NCI-H1930 (cell line): ENCODE measurements at regions not wholly inside any gene's neighbourhood (a gene's known extent, or its start where the extent isn't known, plus 50 kb on each side); places are given as distances from the start of the nearest gene placed in this dataset.

ENCODE experiments used
- DNase-seq, 2 experiments: peaks; one replicate each; lab custom pipeline; 2025; lab: John Stamatoyannopoulos, UW

GRCh38 chr2:82690757-82691411 is 1768.2 kb downstream of the SUCLG1 start:
- DNase-seq, result no peak

GRCh38 chr2:82675186-82675585 is 1783.9 kb downstream of the SUCLG1 start:
- no peak for DNase-seq

GRCh38 chr2:82674652-82675051 is 1784.4 kb downstream of the SUCLG1 start:
- no peak for DNase-seq

DNA sequence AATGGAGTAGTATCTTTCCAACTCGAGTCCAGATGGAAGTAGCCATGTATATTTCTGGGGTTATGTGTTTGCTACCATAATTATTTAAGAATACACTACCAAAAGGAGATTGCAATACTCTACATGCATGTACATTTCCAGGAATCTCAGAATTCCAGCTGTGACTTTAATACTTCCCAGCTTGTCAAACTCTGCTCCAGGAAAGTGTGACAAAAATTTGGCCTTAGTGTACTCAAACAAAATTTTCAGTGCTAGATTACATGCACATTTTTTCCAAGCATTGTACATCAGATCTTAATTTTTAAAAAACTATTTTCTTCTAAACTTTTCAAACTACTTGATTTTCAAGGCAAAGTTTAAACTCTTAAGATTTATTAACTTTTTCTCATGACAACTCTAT is 1791.6 kb downstream of the SUCLG1 start:
- no peak for DNase-seq

GRCh38 chr2:82665691-82666090 is 1793.4 kb downstream of the SUCLG1 start:
- DNase-seq, result no peak

GRCh38 chr2:82657106-82657505 is 1802.0 kb downstream of the SUCLG1 start:
- no peak for DNase-seq

GRCh38 chr2:82656420-82656819 is 1802.7 kb downstream of the SUCLG1 start:
- no peak for DNase-seq

DNA sequence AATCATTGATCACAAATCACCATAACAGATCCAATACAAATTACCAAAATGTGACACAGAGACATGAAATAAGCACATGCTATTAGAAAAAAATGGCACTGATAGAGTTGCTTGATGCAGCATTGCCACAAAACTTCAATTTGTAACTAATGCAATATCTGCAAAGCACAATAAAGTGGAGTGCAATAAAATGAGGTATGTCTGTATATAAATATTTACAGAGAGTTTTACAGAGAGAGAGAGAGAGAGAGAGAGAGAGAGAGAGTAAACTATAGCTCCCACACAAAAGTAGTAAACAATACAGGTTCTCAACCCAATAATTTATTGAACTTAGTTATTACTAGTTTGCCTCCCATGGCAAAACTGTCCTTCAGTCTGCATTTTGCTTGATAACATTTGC is 1807.0 kb downstream of the SUCLG1 start:
- DNase-seq, result no peak

DNA sequence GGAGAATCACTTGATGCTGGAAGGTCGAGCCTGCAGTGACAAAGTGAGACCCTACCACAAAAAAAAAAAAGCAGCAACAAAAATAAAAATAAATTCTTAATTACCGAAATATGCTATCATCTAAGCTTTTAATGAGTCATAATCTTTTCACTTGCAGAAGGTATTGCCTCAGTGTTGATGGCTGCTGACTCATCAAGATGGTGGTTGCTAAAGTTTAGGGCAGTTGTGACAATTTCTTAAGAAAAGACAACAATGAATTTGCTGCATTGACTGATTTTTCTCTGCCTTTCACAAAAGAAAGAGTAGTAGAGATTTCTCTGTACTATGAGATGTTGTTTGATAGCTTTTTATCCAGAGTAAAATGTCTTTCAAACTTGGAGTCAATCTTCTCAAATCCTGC is 1809.0 kb downstream of the SUCLG1 start:
- no peak for DNase-seq

GRCh38 chr2:82641598-82642180 is 1817.4 kb downstream of the SUCLG1 start:
- DNase-seq, result no peak

GRCh38 chr2:82636402-82637020 is 1822.6 kb downstream of the SUCLG1 start:
- DNase-seq, result no peak

GRCh38 chr2:82599021-82599420 is 1860.1 kb downstream of the SUCLG1 start:
- DNase-seq, result no peak

DNA sequence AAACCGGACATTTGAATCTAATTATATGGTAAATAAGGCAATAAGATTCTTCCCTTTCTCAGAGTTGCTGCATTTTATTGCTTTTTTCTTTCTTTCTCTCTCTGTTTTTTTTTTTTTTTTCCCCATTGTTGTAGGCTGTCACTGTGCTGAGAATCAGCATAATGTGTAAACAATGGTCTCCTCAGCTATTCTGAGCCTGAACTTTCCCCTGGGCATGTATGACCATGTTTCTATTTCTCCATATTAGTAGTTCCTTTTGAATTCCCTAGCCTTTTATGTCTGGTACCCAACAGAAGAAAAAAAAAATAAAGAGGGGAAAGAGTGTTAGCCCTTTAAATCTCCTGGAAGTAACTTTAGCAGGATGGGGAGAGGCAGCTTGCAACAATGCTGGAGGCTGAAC is 1862.5 kb downstream of the SUCLG1 start:
- no peak for DNase-seq

DNA sequence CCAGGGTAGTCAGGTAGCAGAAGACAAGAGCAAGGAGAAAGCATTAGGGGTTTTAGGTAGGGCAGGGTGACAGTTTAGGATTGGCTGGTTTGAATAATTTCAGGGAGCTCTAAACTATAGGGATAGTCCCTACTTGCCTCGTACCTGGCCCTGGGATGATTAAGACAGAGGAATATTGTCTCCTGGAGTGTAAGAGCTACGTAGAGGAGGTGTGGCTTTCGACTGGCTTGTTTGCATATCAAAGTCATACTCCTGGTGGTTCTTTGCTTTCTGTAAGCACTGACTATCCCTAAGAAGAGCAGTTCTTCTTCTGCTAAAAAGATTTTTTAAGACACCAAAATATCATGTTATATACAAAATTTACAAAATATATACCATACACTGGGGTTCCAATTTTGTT is 1867.4 kb downstream of the SUCLG1 start:
- DNase-seq, result no peak

- no peak for DNase-seq
These were observed 1882.4 kb downstream of the SUCLG1 start for GRCh38 chr2:82576656-82577055.

GRCh38 chr2:82539280-82539621 is 1919.8 kb downstream of the SUCLG1 start:
- DNase-seq, result no peak

DNA sequence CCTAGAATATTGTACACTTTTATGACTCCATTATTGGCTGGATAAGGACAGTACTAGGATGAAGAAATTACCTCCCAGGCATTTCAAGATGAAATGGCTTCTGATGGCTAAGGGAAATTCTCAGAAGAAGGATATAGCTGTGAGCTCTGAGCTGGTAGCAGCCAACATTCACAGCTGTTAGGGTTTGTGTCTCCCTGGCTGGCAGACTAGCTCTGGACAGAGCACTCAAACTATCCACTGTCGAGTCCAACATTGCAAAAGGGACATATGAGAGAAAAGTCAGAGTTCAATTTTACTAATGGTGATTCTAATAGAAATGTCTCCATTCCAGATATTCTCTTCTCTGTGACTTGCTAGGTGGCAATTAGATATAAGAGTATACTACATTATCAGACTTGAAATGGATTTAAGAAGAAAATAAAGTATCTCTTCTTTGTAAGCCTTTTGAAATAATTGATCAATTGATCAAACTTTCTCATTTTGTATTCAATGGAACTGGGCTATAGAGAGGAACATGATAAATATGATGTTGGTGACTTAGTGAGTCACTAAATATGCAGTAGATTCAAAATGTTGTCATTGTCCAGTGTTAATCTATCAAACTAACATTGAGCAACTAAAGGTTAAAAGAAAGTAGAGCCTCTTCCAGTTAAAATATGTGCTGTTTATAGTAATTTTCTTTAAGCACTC is 1920.3 kb downstream of the SUCLG1 start:
- DNase-seq, result no peak

GRCh38 chr2:82528288-82528687 is 1930.8 kb downstream of the SUCLG1 start:
- no peak for DNase-seq

DNA sequence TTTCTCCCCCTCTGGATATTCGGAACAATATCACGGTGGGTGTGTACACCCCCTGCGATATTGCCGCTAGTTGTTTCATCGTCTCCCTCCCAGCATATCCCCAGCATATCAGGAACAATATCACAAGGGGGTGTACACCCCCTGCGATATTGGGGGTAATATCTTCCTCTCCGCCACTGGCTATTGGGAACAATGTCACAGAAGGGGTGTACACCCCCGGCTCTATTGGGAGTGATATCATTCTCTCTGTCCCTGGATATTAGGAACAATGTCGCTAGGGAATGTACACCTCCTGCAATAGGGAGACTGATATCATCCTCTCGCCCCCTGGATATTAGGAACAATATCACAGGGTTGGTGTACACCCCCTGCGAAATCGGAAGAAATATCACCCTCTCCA is 1932.0 kb downstream of the SUCLG1 start:
- DNase-seq, result no peak

- DNase-seq, result no peak
These were observed 1932.8 kb downstream of the SUCLG1 start for GRCh38 chr2:82526277-82526676.

GRCh38 chr2:82525744-82526143 is 1933.3 kb downstream of the SUCLG1 start:
- no peak for DNase-seq

- DNase-seq, result no peak
These were observed 1934.3 kb downstream of the SUCLG1 start for GRCh38 chr2:82524826-82525225.

- no peak for DNase-seq
These were observed 1947.2 kb downstream of the SUCLG1 start for GRCh38 chr2:82511894-82512293.
